ENCODE measurements at regions not wholly inside any gene's neighbourhood (a gene's known extent, or its start where the extent isn't known, plus 50 kb on each side); places are given as distances from the start of the nearest gene placed in this dataset.

GRCh38 chr15:96802611-96803255 is 472.2 kb downstream of the NR2F2 start:
- no peaks in the 10 kb centered on the region for H3K36me3 ChIP-seq (ENCODE audit: control insufficient read depth, insufficient read depth, low read length)
- peak overlapping the region; percentile 12 for H3K27ac ChIP-seq (ENCODE audit: insufficient read depth, low read depth, low read length, poor library complexity, severe bottlenecking)
- H3K9me3 ChIP-seq (ENCODE audit: control insufficient read depth, low read length), result no peaks in the 10 kb centered on the region
- 79 to 83% methylated on average over 11 of the region's 11 CpGs for WGBS, 2 experiments
- no peaks in the 10 kb centered on the region for H3K27me3 ChIP-seq (ENCODE audit: control insufficient read depth, insufficient read depth, low read length, poor library complexity, severe bottlenecking)
- H3K4me3 ChIP-seq (ENCODE audit: insufficient read depth, low read depth, low read length), result no peak overlapping the region
- H3K4me1 ChIP-seq (ENCODE audit: control insufficient read depth, insufficient read depth, low read length), result peaks cover 21% of the 10 kb centered on the region

DNA sequence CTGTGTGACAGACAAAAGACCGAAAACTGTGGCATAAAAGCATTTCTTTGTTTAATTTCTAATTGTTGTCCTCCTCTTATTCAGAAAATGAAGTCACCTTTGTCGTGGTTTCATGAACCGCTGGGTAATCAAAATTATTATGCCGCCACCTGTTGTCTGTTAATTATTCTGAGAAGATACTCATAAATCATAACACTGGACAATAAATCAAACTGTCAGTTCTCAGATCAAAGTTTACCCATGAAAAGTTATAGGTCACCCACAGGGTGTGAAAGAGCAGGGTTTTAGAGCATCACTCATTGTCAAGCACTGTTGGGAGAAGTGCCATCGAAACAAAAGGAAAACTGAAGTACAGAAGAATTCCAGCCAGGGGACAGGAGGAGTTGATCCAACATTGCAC is 474.3 kb downstream of the NR2F2 start:
- Histone ChIP-seq H3K27ac (ENCODE audit: insufficient read depth, low read depth, low read length, poor library complexity, severe bottlenecking) (peak overlapping the region; percentile 64), H3K4me1 (ENCODE audit: control insufficient read depth, insufficient read depth, low read length) (peaks cover 21% of the 10 kb centered on the region), H3K4me3 (ENCODE audit: insufficient read depth, low read depth, low read length) (no peak overlapping the region), H3K27me3 (ENCODE audit: control insufficient read depth, insufficient read depth, low read length, poor library complexity, severe bottlenecking) (no peaks in the 10 kb centered on the region), H3K36me3 (ENCODE audit: control insufficient read depth, insufficient read depth, low read length) (no peaks in the 10 kb centered on the region), H3K9me3 (ENCODE audit: control insufficient read depth, low read length) (no peaks in the 10 kb centered on the region)
- WGBS, 2 experiments, result 80 to 93% methylated on average over 3 to 5 of the region's 5 CpGs

DNA sequence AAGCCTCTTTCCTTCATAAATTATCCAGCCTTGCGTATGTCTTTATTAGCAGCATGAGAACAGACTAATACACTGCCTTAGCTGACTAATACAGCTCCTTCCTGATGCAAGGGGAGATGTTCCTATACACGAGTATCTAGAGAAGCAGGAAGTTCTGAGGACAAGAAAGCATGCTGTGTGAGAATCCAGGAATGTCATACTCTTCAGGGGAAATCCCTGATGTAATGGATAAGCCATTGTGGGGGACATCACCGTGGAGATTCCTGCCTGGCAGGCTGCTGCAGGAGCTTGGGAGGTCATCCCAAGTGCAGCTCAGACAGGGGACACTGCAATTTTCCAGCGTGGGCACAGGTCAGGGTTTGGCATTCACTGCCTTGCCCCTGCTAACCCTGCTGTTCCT is 476.9 kb downstream of the NR2F2 start:
- Histone ChIP-seq H3K27ac (ENCODE audit: insufficient read depth, low read depth, low read length, poor library complexity, severe bottlenecking) (no peak overlapping the region), H3K9me3 (ENCODE audit: control insufficient read depth, low read length) (no peaks in the 10 kb centered on the region), H3K4me3 (ENCODE audit: insufficient read depth, low read depth, low read length) (no peak overlapping the region), H3K27me3 (ENCODE audit: control insufficient read depth, insufficient read depth, low read length, poor library complexity, severe bottlenecking) (no peaks in the 10 kb centered on the region), H3K4me1 (ENCODE audit: control insufficient read depth, insufficient read depth, low read length) (peaks cover 19% of the 10 kb centered on the region), H3K36me3 (ENCODE audit: control insufficient read depth, insufficient read depth, low read length) (no peaks in the 10 kb centered on the region)
- WGBS, 2 experiments, result 83 to 88% methylated on average over 4 of the region's 4 CpGs

DNA sequence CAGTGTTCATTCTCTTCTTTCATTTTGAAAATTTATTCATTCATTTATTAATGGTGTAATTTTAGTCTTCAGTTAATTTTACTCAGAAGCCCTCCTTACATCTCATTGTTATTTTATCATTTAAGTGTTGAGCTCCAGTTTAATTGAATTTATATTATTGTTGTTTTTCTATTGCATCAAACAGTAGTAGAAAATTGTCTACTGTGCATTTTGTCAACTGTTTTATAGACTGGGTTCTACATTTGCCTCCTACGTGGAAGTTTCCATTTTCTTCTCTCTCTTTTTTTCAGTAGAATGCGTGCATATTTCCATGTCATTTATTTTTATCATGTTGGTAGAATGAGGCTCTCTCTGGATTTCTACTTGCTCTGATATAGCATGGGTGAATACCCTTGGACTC is 487.4 kb downstream of the NR2F2 start:
- no peak overlapping the region for H3K4me3 ChIP-seq (ENCODE audit: insufficient read depth, low read depth, low read length)
- no peaks in the 10 kb centered on the region for H3K4me1 ChIP-seq (ENCODE audit: control insufficient read depth, insufficient read depth, low read length)
- H3K9me3 ChIP-seq (ENCODE audit: control insufficient read depth, low read length), result no peaks in the 10 kb centered on the region
- H3K27me3 ChIP-seq (ENCODE audit: control insufficient read depth, insufficient read depth, low read length, poor library complexity, severe bottlenecking), result no peaks in the 10 kb centered on the region
- 94% methylated on average over 2 of the region's 2 CpGs; no CpG with 5 or more reads in 1 of the 2 experiments for WGBS, 2 experiments
- H3K27ac ChIP-seq (ENCODE audit: insufficient read depth, low read depth, low read length, poor library complexity, severe bottlenecking), result no peak overlapping the region
- no peaks in the 10 kb centered on the region for H3K36me3 ChIP-seq (ENCODE audit: control insufficient read depth, insufficient read depth, low read length)

DNA sequence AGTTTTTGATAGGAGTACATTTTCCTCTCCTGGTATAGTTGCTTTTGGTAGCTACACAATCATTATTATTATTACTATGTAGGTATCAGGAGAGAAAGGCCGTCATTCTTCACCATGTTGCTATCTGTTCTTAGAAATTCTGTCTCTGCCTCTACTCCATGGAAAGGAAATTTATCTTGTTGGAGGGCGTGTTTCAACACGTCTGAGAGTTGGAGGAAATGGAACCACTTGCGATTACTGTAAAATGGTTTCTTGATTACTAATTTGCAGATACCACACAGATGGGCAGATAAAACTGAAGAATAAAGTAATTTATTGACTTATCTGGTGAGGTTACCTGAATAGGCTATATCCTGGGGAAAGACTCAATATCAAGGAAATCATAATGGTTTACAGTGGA is 488.4 kb downstream of the NR2F2 start:
- H3K4me3 ChIP-seq (ENCODE audit: insufficient read depth, low read depth, low read length), result no peak overlapping the region
- WGBS, 2 experiments, result 97 to 98% methylated on average over 4 of the region's 4 CpGs
- H3K4me1 ChIP-seq (ENCODE audit: control insufficient read depth, insufficient read depth, low read length), result no peaks in the 10 kb centered on the region
- no peaks in the 10 kb centered on the region for H3K36me3 ChIP-seq (ENCODE audit: control insufficient read depth, insufficient read depth, low read length)
- H3K27ac ChIP-seq (ENCODE audit: insufficient read depth, low read depth, low read length, poor library complexity, severe bottlenecking), result no peak overlapping the region
- H3K27me3 ChIP-seq (ENCODE audit: control insufficient read depth, insufficient read depth, low read length, poor library complexity, severe bottlenecking), result no peaks in the 10 kb centered on the region
- no peaks in the 10 kb centered on the region for H3K9me3 ChIP-seq (ENCODE audit: control insufficient read depth, low read length)

DNA sequence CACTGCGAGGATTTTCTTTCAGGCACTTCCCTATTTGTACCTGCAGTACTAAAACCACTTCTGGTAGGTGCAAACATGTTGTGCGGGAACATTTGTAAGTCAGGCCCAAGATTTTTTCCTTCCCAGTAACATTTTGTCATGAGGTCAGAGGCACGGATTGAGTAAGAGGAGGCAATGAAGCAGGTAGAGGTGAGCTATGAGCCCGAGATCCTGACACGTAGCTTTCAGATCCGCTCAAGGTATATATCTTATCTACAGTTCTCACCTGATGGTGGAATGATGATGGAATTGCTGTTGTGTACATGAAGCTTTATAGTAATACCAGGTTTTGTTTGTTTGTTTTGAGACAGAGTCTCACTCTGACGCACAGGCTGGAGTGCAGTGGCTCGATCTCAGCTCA is 497.5 kb downstream of the NR2F2 start:
- Histone ChIP-seq H3K4me1 (ENCODE audit: control insufficient read depth, insufficient read depth, low read length) (no peaks in the 10 kb centered on the region), H3K9me3 (ENCODE audit: control insufficient read depth, low read length) (no peaks in the 10 kb centered on the region), H3K36me3 (ENCODE audit: control insufficient read depth, insufficient read depth, low read length) (no peaks in the 10 kb centered on the region), H3K27me3 (ENCODE audit: control insufficient read depth, insufficient read depth, low read length, poor library complexity, severe bottlenecking) (no peaks in the 10 kb centered on the region), H3K4me3 (ENCODE audit: insufficient read depth, low read depth, low read length) (no peak overlapping the region), H3K27ac (ENCODE audit: insufficient read depth, low read depth, low read length, poor library complexity, severe bottlenecking) (no peak overlapping the region)
- 83 to 86% methylated on average over 8 of the region's 8 CpGs for WGBS, 2 experiments

DNA sequence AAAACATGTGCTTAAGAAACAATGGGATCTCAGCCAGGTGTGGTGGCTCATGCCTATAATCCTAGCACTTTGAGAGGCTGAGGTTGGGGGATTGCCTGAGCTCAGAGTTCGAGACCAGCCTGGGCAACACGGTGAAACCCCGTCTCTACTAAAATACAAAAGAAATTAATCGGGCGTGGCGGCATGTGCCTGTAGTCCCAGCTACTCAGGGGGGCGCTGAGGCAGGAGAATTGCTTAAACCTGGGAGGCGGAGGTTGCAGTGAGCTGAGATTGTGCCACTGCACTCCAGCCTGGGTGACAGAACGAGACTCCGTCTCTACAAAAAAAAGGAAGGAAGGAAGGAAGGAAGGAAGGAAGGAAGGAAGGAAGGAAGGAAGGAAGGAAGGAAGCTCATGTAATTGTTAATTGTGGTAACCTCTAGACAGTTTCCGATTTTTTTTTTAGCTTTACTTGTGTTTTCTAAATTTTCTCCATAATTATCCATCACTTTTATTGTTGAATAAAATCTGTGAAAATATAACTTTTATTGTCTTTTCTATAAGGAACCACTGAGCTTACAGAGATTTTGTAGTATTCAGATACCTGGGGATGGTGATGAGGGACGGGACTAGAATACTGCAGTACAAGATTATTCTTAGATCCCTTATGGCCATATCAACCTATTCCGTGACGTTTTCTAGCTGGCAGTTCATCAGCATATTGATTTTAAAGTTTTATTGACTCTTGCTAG is 506.9 kb downstream of the NR2F2 start:
- H3K4me1 ChIP-seq (ENCODE audit: control insufficient read depth, insufficient read depth, low read length), result no peaks in the 10 kb centered on the region
- no peak overlapping the region for H3K4me3 ChIP-seq (ENCODE audit: insufficient read depth, low read depth, low read length)
- WGBS, 2 experiments, result 89 to 93% methylated on average over 12 to 14 of the region's 14 CpGs
- H3K36me3 ChIP-seq (ENCODE audit: control insufficient read depth, insufficient read depth, low read length), result no peaks in the 10 kb centered on the region
- H3K27ac ChIP-seq (ENCODE audit: insufficient read depth, low read depth, low read length, poor library complexity, severe bottlenecking), result no peak overlapping the region
- H3K9me3 ChIP-seq (ENCODE audit: control insufficient read depth, low read length), result no peaks in the 10 kb centered on the region
- no peaks in the 10 kb centered on the region for H3K27me3 ChIP-seq (ENCODE audit: control insufficient read depth, insufficient read depth, low read length, poor library complexity, severe bottlenecking)

DNA sequence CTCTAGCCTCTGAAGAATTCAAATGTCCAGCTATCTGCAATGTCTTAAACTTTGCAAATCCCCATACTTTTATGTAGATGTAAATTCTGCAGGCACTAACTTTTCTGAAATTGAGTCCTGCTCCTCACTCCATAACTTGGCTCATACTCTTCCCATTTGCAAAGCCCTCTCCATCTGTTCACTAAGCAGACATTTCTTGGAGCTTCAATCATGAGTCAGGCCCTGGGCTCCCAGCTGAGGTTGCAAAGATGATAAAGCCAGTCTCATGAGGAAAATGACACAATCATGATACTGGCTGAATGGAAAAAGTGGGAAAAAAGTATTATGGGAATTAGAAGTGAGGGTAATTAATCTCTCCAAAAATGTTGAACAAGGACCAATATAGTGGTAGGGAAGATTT is 507.6 kb downstream of the NR2F2 start:
- H3K27me3 ChIP-seq (ENCODE audit: control insufficient read depth, insufficient read depth, low read length, poor library complexity, severe bottlenecking), result no peaks in the 10 kb centered on the region
- H3K4me3 ChIP-seq (ENCODE audit: insufficient read depth, low read depth, low read length), result no peak overlapping the region
- H3K36me3 ChIP-seq (ENCODE audit: control insufficient read depth, insufficient read depth, low read length), result no peaks in the 10 kb centered on the region
- H3K27ac ChIP-seq (ENCODE audit: insufficient read depth, low read depth, low read length, poor library complexity, severe bottlenecking), result no peak overlapping the region
- no peaks in the 10 kb centered on the region for H3K9me3 ChIP-seq (ENCODE audit: control insufficient read depth, low read length)
- no peaks in the 10 kb centered on the region for H3K4me1 ChIP-seq (ENCODE audit: control insufficient read depth, insufficient read depth, low read length)

- H3K9me3 ChIP-seq (ENCODE audit: control insufficient read depth, low read length), result no peaks in the 10 kb centered on the region
- no peaks in the 10 kb centered on the region for H3K4me1 ChIP-seq (ENCODE audit: control insufficient read depth, insufficient read depth, low read length)
- 83 to 86% methylated on average over 11 of the region's 11 CpGs for WGBS, 2 experiments
- H3K4me3 ChIP-seq (ENCODE audit: insufficient read depth, low read depth, low read length), result no peak overlapping the region
- no peaks in the 10 kb centered on the region for H3K27me3 ChIP-seq (ENCODE audit: control insufficient read depth, insufficient read depth, low read length, poor library complexity, severe bottlenecking)
- H3K36me3 ChIP-seq (ENCODE audit: control insufficient read depth, insufficient read depth, low read length), result no peaks in the 10 kb centered on the region
- H3K27ac ChIP-seq (ENCODE audit: insufficient read depth, low read depth, low read length, poor library complexity, severe bottlenecking), result no peak overlapping the region
Observed at GRCh38 chr15:96849271-96849900, 518.9 kb downstream of the NR2F2 start.

GRCh38 chr15:96851613-96852012 is 521.1 kb downstream of the NR2F2 start:
- H3K9me3 ChIP-seq (ENCODE audit: control insufficient read depth, low read length), result no peaks in the 10 kb centered on the region
- no peaks in the 10 kb centered on the region for H3K36me3 ChIP-seq (ENCODE audit: control insufficient read depth, insufficient read depth, low read length)
- no peaks in the 10 kb centered on the region for H3K27me3 ChIP-seq (ENCODE audit: control insufficient read depth, insufficient read depth, low read length, poor library complexity, severe bottlenecking)
- no peak overlapping the region for H3K4me3 ChIP-seq (ENCODE audit: insufficient read depth, low read depth, low read length)
- no peak overlapping the region for H3K27ac ChIP-seq (ENCODE audit: insufficient read depth, low read depth, low read length, poor library complexity, severe bottlenecking)
- no peaks in the 10 kb centered on the region for H3K4me1 ChIP-seq (ENCODE audit: control insufficient read depth, insufficient read depth, low read length)
- WGBS, 2 experiments, result 72 to 83% methylated on average over 3 of the region's 3 CpGs
